VCaP (cell line): ENCODE measurements at regions not wholly inside any gene's neighbourhood (a gene's known extent, or its start where the extent isn't known, plus 50 kb on each side); places are given as distances from the start of the nearest gene placed in this dataset.

Source experiments
- H3K27ac ChIP-seq: fragments of 450-650 bp; 2 replicates; pipeline ENCODE4 v1.5.1; 2017
- CTCF ChIP-seq: fragments of 450-650 bp; conservative IDR thresholded peaks from 2 replicates; pipeline ENCODE4 v1.5.1; 2017; ENCODE audit warnings: mild to moderate bottlenecking, moderate library complexity

GRCh38 chr16:25488435-25488834 lies 203.3 kb upstream of the HS3ST4 start:
- H3K27ac ChIP-seq = no peak overlapping the region
- no peak for TF ChIP-seq CTCF

GRCh38 chr16:25487888-25488287 lies 203.9 kb upstream of the HS3ST4 start:
- no peak overlapping the region for H3K27ac ChIP-seq
- TF ChIP-seq CTCF = no peak

- no peak overlapping the region for H3K27ac ChIP-seq
- no peak for TF ChIP-seq CTCF
Observed at GRCh38 chr16:25481636-25482035, 210.1 kb upstream of the HS3ST4 start.

GRCh38 chr16:25478476-25478875 lies 213.3 kb upstream of the HS3ST4 start:
- no peak overlapping the region for H3K27ac ChIP-seq

GRCh38 chr16:25464058-25464457 lies 206.4 kb upstream of the ZKSCAN2 start:
- H3K27ac ChIP-seq = no peak overlapping the region

More at GRCh38 chr16:25478476-25478875, 213.3 kb upstream of the HS3ST4 start:
- no peak for TF ChIP-seq CTCF

GRCh38 chr16:25449802-25450201 lies 192.2 kb upstream of the ZKSCAN2 start:
- no peak for TF ChIP-seq CTCF
- no peak overlapping the region for H3K27ac ChIP-seq

More at GRCh38 chr16:25464058-25464457, 206.4 kb upstream of the ZKSCAN2 start:
- TF ChIP-seq CTCF = no peak

- no peak overlapping the region for H3K27ac ChIP-seq
- no peak for TF ChIP-seq CTCF
Observed at GRCh38 chr16:25443994-25444393, 186.3 kb upstream of the ZKSCAN2 start.

GRCh38 chr16:25434064-25434463 lies 176.4 kb upstream of the ZKSCAN2 start:
- H3K27ac ChIP-seq = no peak overlapping the region
- no peak for TF ChIP-seq CTCF
